IPS-NIHi7 (cell line): ENCODE measurements at regions not wholly inside any gene's neighbourhood (a gene's known extent, or its start where the extent isn't known, plus 50 kb on each side); places are given as distances from the start of the nearest gene placed in this dataset.

Experiments used
- DNase-seq: peaks from one replicate; pipeline ENCODE4 v3.0.0; 2012; ENCODE audit warnings: mixed read lengths; ENCODE audit errors: extremely low spot score

DNA sequence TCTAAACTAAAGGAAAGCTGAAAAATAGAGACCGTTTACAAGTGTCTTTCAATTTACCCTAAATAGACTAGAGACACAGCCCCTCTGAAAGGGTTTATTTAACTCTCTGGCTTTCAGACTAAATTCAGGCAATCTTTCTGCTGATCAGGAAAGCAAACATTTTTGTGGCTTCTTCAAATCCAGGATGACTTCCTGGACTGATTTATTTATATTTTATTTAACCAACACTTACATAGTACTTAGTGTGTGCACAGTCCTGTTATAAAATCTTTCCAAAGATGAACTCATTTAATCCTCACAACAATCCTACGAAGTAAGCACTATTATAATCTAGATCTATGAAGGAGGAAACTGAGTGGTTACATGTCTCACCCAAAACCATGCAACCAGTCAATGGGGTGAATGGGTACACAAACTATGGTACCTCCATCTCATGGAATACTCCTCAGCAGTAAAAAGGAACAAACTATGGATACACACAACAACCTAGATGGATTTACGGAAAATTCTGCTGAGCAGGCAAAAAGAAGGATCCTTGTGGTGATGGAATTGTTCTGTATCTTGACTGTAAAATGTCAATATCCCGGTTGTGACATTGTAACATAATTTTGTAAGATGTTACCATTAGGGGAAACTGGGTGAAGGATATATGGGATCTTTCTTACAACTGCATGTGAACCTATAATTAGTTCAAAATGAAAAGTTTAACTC is 64.1 kb upstream of the MAMLD1 start:
- DNase-seq, result no peak

DNA sequence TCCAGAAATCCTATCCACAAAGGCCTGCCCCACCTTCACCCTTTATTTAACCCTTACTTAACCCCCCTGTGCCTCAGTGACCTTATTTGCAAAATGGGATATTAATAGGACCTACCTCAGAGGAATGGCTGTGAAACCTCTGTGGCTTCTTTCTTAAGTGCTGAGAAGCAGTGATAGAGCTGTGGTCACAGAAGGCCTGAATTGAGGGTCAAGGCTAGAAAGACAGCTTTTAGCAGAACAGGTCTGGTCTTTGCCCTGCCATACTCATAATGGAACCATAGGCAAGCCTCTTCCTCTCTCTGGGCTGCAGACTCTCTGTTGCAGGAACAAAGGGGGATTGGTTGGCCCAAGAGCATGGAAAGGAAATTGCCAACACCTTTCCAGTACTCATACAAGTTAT is 63.5 kb upstream of the MAMLD1 start:
- DNase-seq, result no peak

DNA sequence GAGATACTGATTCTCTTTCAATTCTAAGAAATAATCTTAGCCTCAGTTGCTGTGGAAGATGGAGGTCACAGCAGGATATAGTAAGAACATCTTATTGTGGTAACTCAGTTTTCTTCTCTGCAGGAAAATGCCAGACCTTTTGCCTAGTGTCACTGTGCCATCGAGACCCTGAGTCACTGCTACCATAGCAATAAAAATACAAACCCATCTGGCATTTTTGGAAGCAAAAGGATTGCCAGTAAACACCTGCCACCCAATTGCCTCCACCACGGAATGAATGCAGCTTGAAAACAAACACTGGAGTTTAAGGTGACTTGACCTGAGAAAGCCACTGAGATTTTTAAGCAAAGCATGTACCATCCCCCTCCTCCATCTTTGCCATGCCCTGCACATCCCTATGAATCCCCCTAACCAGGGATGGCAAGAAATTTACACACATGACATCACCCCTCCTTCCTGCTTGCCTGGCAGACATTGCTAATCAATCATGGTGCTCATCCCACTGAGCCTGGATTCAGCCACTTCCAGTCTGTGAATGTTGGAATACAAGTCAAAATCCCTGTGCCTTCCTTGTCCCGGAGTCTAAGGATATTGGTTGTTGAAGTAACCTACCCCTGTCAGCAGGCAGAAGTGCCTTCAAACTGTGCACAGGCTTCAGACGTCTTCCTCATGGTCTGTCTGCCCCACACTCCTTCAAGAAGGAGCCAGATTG is 59.6 kb upstream of the MAMLD1 start:
- no peak for DNase-seq

DNA sequence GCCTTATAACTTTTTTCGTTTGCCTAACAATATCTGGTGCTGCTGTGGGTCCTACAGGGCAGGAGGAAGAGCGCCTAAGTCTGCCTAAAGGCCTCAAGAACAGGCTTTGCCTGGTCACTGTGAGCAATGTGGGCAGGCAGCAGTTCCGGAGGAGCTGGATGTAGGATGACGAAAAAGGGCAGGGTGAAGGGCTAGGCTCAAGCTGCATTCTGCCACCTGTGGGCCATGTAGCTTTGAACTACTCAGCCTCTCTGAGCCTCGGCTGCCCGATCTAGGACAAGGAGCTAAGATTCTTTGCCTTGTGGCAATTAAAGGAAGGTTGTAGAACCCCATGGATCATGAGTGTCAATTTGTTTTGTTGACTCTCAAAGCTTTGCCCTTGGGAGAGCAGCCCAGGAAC is 57.1 kb upstream of the MAMLD1 start:
- peak; percentile 10 for DNase-seq

DNA sequence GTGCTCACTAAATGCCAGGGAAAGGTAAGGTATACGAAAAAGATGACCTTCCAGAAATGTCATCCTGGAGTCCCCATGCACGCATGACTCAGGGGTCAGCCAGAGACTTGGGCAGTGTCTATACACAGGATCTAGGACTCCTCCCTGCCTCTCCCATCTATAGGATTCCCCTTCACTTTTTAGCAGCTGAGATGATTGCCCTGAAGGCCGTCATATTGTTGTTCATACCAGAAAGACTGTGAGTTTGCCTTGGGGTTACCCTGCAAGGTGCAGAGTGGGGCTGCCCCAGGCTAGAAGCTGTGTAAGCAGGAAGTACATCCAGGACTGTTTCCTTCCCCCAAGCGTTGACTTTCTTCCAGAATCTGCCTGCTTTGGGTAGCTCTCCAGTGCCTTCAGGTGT is 55.1 kb upstream of the MAMLD1 start:
- no peak for DNase-seq

DNA sequence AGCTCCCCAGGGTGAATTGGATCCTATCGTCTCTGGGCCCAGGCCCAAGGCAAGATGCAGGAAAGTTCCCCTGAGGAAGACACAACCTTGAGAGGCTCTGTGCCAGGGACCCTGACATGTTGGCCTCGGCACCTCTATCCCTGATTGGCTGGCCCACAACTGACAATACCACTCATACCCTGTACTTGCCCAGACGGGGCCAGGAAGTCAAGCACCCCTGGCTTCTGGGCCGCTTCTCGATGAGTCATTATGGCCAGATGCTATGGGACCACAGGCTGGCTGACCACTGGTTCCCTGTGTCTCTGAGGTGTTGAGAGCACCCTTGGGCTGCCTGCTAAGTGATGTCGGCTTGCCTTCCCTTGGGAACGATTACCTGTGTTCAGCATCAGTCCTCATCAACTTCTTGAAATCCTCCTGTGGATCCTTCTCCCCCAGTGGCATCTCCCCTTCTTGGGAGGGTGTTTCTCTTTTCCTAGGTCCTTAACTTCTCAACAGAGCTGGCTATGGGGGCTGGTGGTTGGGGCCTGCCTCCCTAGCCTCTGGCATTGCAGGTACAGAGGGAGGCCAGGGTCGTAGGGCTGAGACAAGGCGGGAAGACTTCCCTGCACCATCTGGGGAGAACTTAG is 54.5 kb upstream of the MAMLD1 start:
- no peak for DNase-seq

DNA sequence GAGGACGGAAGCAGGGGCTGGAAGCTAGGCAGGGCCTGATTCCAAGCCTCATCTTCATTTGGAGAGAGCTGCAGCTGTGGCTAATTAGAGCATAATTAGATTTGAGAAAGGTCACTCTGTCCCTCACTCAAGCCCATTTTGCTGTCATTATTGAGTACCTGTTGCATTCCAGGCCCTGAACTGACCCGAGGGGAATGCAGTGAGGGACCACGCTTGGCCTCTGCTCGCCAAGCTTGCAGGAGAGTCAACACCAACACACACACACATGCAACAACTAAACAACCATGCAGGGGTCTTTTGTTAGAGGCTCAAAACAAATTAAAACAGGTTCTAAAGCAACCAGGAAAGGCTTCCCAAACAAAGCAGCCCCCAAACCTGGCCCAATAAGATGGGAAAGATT is 52.7 kb upstream of the MAMLD1 start:
- no peak for DNase-seq

DNA sequence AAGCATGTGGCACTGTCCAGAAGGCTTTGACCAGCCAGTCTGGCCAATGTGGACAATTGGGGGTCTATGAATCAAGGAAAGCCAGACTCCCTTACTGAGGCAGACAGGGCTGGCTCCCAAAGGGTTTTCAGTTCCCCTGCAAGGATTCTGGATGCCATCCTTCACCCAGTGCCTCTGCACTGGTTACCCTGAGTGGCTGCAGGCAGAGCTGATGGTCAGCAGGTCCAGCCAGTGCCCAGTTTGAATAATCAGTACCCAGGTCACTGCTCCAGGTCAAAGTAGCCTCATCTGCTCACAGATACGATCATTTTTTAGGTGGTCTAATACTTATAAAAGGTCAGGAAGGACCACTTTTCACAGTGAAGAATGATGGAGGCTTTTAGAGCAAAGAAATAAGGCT is 52.2 kb upstream of the MAMLD1 start:
- no peak for DNase-seq

DNA sequence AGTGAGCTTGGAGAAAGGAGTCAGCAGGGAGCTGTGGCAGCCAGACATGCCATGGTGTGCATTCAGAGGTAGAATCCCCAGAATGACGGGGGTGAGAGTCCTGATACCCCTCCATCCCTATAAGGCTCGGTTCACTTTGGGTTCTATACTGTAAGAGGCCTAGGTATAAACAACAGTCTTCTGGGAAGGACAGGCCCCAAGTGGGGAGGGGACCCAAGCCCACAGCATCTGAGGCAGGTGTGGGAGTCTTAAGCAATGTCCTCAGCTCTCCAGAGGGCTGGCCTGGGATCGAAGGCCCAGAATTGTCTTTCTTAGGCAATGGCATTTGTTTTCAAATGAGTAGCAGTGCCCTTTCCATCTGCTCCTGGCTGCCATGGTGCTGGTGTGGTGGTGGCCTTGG is 50.2 kb upstream of the MAMLD1 start:
- no peak for DNase-seq
